ENCODE measurements at regions not wholly inside any gene's neighbourhood (a gene's known extent, or its start where the extent isn't known, plus 50 kb on each side); places are given as distances from the start of the nearest gene placed in this dataset.

- H3F3A ChIP-seq (ENCODE audit: insufficient read depth): no peaks in the 10 kb centered on the region
- no peak overlapping the region for H2AFZ ChIP-seq (ENCODE audit: low read depth, low read length, severe bottlenecking)
These were observed 90.5 kb upstream of the DDX18 start for GRCh38 chr2:117723888-117724434.

GRCh38 chr2:117726747-117727146 is 87.7 kb upstream of the DDX18 start:
- no peaks in the 10 kb centered on the region for H3F3A ChIP-seq (ENCODE audit: insufficient read depth)
- no peaks in the 10 kb centered on the region for H3K36me3 ChIP-seq (ENCODE audit: low read length)
- no peak for TF ChIP-seq EZH2phosphoT487 (conservative IDR thresholded peaks at IDR 0.05; ENCODE audit: low read length)
- TF ChIP-seq, protein P1, sequence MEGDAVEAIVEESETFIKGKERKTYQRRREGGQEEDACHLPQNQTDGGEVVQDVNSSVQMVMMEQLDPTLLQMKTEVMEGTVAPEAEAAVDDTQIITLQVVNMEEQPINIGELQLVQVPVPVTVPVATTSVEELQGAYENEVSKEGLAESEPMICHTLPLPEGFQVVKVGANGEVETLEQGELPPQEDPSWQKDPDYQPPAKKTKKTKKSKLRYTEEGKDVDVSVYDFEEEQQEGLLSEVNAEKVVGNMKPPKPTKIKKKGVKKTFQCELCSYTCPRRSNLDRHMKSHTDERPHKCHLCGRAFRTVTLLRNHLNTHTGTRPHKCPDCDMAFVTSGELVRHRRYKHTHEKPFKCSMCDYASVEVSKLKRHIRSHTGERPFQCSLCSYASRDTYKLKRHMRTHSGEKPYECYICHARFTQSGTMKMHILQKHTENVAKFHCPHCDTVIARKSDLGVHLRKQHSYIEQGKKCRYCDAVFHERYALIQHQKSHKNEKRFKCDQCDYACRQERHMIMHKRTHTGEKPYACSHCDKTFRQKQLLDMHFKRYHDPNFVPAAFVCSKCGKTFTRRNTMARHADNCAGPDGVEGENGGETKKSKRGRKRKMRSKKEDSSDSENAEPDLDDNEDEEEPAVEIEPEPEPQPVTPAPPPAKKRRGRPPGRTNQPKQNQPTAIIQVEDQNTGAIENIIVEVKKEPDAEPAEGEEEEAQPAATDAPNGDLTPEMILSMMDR (IDR thresholded peaks at IDR 0.05; ENCODE audit: insufficient read depth, low read length, poor library complexity, severe bottlenecking): no peak
- H4K20me1 ChIP-seq (ENCODE audit: low read depth, low read length): no peaks in the 10 kb centered on the region
- H3K4me2 ChIP-seq (ENCODE audit: low read depth, low read length, poor library complexity, severe bottlenecking): no peak overlapping the region
- no peaks in the 10 kb centered on the region for H3K79me2 ChIP-seq (ENCODE audit: insufficient read depth, low read length)
- no peak overlapping the region for H3K27ac ChIP-seq (ENCODE audit: low read depth, low read length)
- H2AFZ ChIP-seq (ENCODE audit: low read depth, low read length, severe bottlenecking): no peak overlapping the region
- no peak overlapping the region for H3K9ac ChIP-seq (ENCODE audit: low read length)
- no peaks in the 10 kb centered on the region for H3K9me2 ChIP-seq (replicated peaks; ENCODE audit: insufficient read depth, low read length)
- H3K27me3 ChIP-seq (ENCODE audit: low read length): no peaks in the 10 kb centered on the region
- H3K9me3 ChIP-seq (ENCODE audit: insufficient read depth, low read length): no peaks in the 10 kb centered on the region
- no peak overlapping the region for H3K4me3 ChIP-seq (ENCODE audit: insufficient read depth, low read length, poor library complexity, severe bottlenecking)

More at GRCh38 chr2:117723888-117724434, 90.5 kb upstream of the DDX18 start:
- Histone ChIP-seq H3K9me2 (replicated peaks; ENCODE audit: insufficient read depth, low read length) (no peaks in the 10 kb centered on the region), H4K20me1 (ENCODE audit: low read depth, low read length) (no peaks in the 10 kb centered on the region), H3K79me2 (ENCODE audit: insufficient read depth, low read length) (no peaks in the 10 kb centered on the region), H3K9ac (ENCODE audit: low read length) (no peak overlapping the region), H3K36me3 (ENCODE audit: low read length) (no peaks in the 10 kb centered on the region), H3K4me3 (ENCODE audit: insufficient read depth, low read length, poor library complexity, severe bottlenecking) (no peak overlapping the region), H3K27me3 (ENCODE audit: low read length) (no peaks in the 10 kb centered on the region), H3K4me2 (ENCODE audit: low read depth, low read length, poor library complexity, severe bottlenecking) (no peak overlapping the region), H3K9me3 (ENCODE audit: insufficient read depth, low read length) (no peaks in the 10 kb centered on the region), H3K27ac (ENCODE audit: low read depth, low read length) (no peak overlapping the region)
- TF ChIP-seq, protein P1 (IDR thresholded peaks at IDR 0.05; ENCODE audit: insufficient read depth, low read length, poor library complexity, severe bottlenecking): no peak
- no peak for TF ChIP-seq EZH2phosphoT487 (conservative IDR thresholded peaks at IDR 0.05; ENCODE audit: low read length)

DNA sequence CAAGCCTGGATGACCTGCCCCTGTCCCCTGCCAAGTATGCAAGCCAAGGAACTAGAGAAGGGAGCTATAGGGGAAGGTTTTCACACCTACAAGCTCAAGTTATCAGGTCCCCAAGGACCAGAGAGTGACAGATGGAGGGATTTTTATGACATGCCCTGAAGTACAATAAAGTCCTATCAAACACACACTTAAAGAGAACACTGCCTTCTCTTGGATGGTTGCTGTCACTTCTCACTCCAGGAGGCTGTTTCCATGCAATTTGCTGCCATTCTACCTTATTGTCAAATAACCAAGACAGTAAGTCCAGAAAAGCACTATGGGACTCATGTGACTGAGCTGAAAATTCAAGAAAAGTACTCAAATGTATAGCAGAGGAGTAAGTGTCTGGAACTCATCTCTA is 76.6 kb upstream of the DDX18 start:
- H3K27ac ChIP-seq (ENCODE audit: low read depth, low read length): no peak overlapping the region
- H3K79me2 ChIP-seq (ENCODE audit: insufficient read depth, low read length): no peaks in the 10 kb centered on the region
- H3K9me3 ChIP-seq (ENCODE audit: insufficient read depth, low read length): no peaks in the 10 kb centered on the region
- no peak for TF ChIP-seq EZH2phosphoT487 (conservative IDR thresholded peaks at IDR 0.05; ENCODE audit: low read length)
- TF ChIP-seq, protein P1 (IDR thresholded peaks at IDR 0.05; ENCODE audit: insufficient read depth, low read length, poor library complexity, severe bottlenecking): no peak
- H3K36me3 ChIP-seq (ENCODE audit: low read length): no peaks in the 10 kb centered on the region
- H3K9me2 ChIP-seq (replicated peaks; ENCODE audit: insufficient read depth, low read length): no peaks in the 10 kb centered on the region
- H3K27me3 ChIP-seq (ENCODE audit: low read length): no peaks in the 10 kb centered on the region; the same call in 1 of the 2 replicates
- no peak overlapping the region for H3K9ac ChIP-seq (ENCODE audit: low read length)
- no peaks in the 10 kb centered on the region for H4K20me1 ChIP-seq (ENCODE audit: low read depth, low read length)
- H3K4me2 ChIP-seq (ENCODE audit: low read depth, low read length, poor library complexity, severe bottlenecking): no peak overlapping the region
- H2AFZ ChIP-seq (ENCODE audit: low read depth, low read length, severe bottlenecking): no peak overlapping the region
- H3F3A ChIP-seq (ENCODE audit: insufficient read depth): no peaks in the 10 kb centered on the region
- no peak overlapping the region for H3K4me3 ChIP-seq (ENCODE audit: insufficient read depth, low read length, poor library complexity, severe bottlenecking)
